NT2/D1 (cell line): ENCODE measurements at regions not wholly inside any gene's neighbourhood (a gene's known extent, or its start where the extent isn't known, plus 50 kb on each side); places are given as distances from the start of the nearest gene placed in this dataset.
"Not testable (repeated sequence)": the region's sequence is repeated elsewhere in the genome, so short reads cannot be mapped to it uniquely, and the experiment has no call there.

Experiments
- DNase-seq: peaks from one replicate; pipeline ENCODE4 v3.0.0-alpha.2; 2011; ENCODE audit warnings: low read depth, low spot score
- H3K27me3 ChIP-seq: 2 replicates; pipeline ENCODE4 v1.6.0; 2011; ENCODE audit warnings: mild to moderate bottlenecking; ENCODE audit not compliant: insufficient read length, insufficient read depth
- H3K36me3 ChIP-seq: 2 replicates; pipeline ENCODE4 v1.6.1; 2011; ENCODE audit warnings: mild to moderate bottlenecking, low read length, mixed read lengths; ENCODE audit not compliant: insufficient read depth, insufficient read length
- H3K4me1 ChIP-seq: 2 replicates; pipeline ENCODE4 v1.5.1; 2011; ENCODE audit not compliant: insufficient read depth, insufficient read length
- H3K4me3 ChIP-seq: 2 replicates; pipeline ENCODE4 v1.5.1; 2011; ENCODE audit warnings: low read depth; ENCODE audit not compliant: insufficient read length
- H3K9ac ChIP-seq: 2 replicates; pipeline ENCODE4 v1.6.0; 2011; ENCODE audit warnings: low read depth; ENCODE audit not compliant: insufficient read length
- H3K9me3 ChIP-seq: 2 replicates; pipeline ENCODE4 v1.5.1; 2011; ENCODE audit warnings: mild to moderate bottlenecking, low read length; ENCODE audit not compliant: insufficient read depth
- SUZ12 ChIP-seq: IDR thresholded peaks from 2 replicates; pipeline ENCODE4 v1.6.1; 2011; ENCODE audit not compliant: insufficient read length, insufficient read depth; ENCODE audit errors: extremely low read depth
- YY1 ChIP-seq: IDR thresholded peaks from 2 replicates; pipeline ENCODE4 v1.6.1; 2011; ENCODE audit not compliant: insufficient read length, insufficient read depth
- ZNF274 ChIP-seq: IDR thresholded peaks from 2 replicates; pipeline ENCODE4 v1.6.1; 2011; ENCODE audit warnings: mild to moderate bottlenecking, low read depth, low read length

GRCh38 chr6:14472986-14473337, 355.4 kb downstream of the CD83 start:
- Histone ChIP-seq H3K27me3 (no peaks in the 10 kb centered on the region), H3K4me1 (peaks cover 2% of the 10 kb centered on the region), H3K36me3 (no peaks in the 10 kb centered on the region), H3K4me3 (no peak overlapping the region), H3K9me3 (peaks cover 5% of the 10 kb centered on the region; the same call in 1 of the 2 replicates), H3K9ac (no peak overlapping the region)
- no peak for DNase-seq
- TF ChIP-seq YY1 (no peak), SUZ12 (no peak), ZNF274 (no peak)

GRCh38 chr6:14474816-14475215, 357.2 kb downstream of the CD83 start:
- no peak for DNase-seq
- Histone ChIP-seq H3K27me3 (no peaks in the 10 kb centered on the region), H3K4me1 (peaks cover 2% of the 10 kb centered on the region), H3K9me3 (no peaks in the 10 kb centered on the region; the same call in 1 of the 2 replicates), H3K9ac (no peak overlapping the region), H3K4me3 (no peak overlapping the region), H3K36me3 (no peaks in the 10 kb centered on the region)
- TF ChIP-seq YY1, result no peak
- no peak for TF ChIP-seq ZNF274
- no peak for TF ChIP-seq SUZ12

- Histone ChIP-seq H3K9ac (no peak overlapping the region), H3K4me3 (no peak overlapping the region), H3K9me3 (no peaks in the 10 kb centered on the region; the same call in 1 of the 2 replicates), H3K36me3 (no peaks in the 10 kb centered on the region), H3K27me3 (no peaks in the 10 kb centered on the region), H3K4me1 (peaks cover 2% of the 10 kb centered on the region)
- no peak for TF ChIP-seq ZNF274
- no peak for TF ChIP-seq SUZ12
- no peak for TF ChIP-seq YY1
- DNase-seq, result no peak
These were observed 357.7 kb downstream of the CD83 start for GRCh38 chr6:14475306-14475705.

GRCh38 chr6:14476793-14477531, 359.4 kb downstream of the CD83 start:
- Histone ChIP-seq H3K27me3 (no peaks in the 10 kb centered on the region), H3K9ac (no peak overlapping the region), H3K36me3 (no peaks in the 10 kb centered on the region), H3K4me1 (peaks cover 2% of the 10 kb centered on the region), H3K9me3 (no peaks in the 10 kb centered on the region; the same call in 1 of the 2 replicates), H3K4me3 (no peak overlapping the region)
- DNase-seq, result no peak
- TF ChIP-seq YY1 (no peak), ZNF274 (no peak), SUZ12 (no peak)

- peaks cover 2% of the 10 kb centered on the region for H3K4me1 ChIP-seq
- TF ChIP-seq YY1 (no peak), SUZ12 (no peak), ZNF274 (no peak)
- no peak for DNase-seq
These were observed 360.0 kb downstream of the CD83 start for GRCh38 chr6:14477559-14477958.

GRCh38 chr6:14478381-14479225, 361.0 kb downstream of the CD83 start:
- H3K4me3 ChIP-seq, result no peak overlapping the region
- H3K9me3 ChIP-seq, result no peaks in the 10 kb centered on the region; the same call in 1 of the 2 replicates
- peaks cover 2% of the 10 kb centered on the region for H3K4me1 ChIP-seq
- TF ChIP-seq ZNF274 (no peak), YY1 (no peak), SUZ12 (no peak)
- DNase-seq, result no peak
- H3K9ac ChIP-seq, result no peak overlapping the region
- no peaks in the 10 kb centered on the region for H3K27me3 ChIP-seq
- H3K36me3 ChIP-seq, result no peaks in the 10 kb centered on the region

More at GRCh38 chr6:14477559-14477958, 360.0 kb downstream of the CD83 start:
- H3K9ac ChIP-seq, result no peak overlapping the region
- no peaks in the 10 kb centered on the region for H3K27me3 ChIP-seq
- no peaks in the 10 kb centered on the region for H3K36me3 ChIP-seq
- no peaks in the 10 kb centered on the region; the same call in 1 of the 2 replicates for H3K9me3 ChIP-seq
- no peak overlapping the region for H3K4me3 ChIP-seq

GRCh38 chr6:14481946-14482345, 364.4 kb downstream of the CD83 start:
- not testable (repeated sequence) for H3K4me3 ChIP-seq, H3K4me1 ChIP-seq, DNase-seq, H3K9me3 ChIP-seq, H3K9ac ChIP-seq, H3K27me3 ChIP-seq, H3K36me3 ChIP-seq
